ENCODE measurements at regions not wholly inside any gene's neighbourhood (a gene's known extent, or its start where the extent isn't known, plus 50 kb on each side); places are given as distances from the start of the nearest gene placed in this dataset.

DNA sequence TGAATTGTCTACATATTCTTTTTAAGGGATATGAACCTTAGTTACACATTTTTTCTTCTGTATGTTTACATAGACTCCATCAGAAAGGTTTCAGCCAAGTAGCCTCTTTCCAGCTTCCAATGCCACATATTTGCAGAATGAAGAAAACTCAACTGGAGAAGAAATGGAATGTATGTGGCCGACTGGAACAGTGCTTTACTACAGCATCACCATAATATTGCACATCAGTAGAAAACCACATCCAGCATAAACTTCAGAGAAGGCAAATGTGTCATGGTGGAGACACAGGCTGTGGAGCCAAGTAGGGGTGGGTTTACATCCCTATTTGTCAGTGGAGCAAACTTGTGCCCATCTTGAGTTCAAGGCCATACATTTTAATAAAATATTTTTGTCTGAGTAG lies 204.8 kb upstream of the LDB2 start:
- POLR2A ChIA-PET, result no interaction called here
- Histone ChIP-seq H3K79me2 (ENCODE audit: control insufficient read depth, insufficient read depth, low read length) (no peaks in the 10 kb centered on the region), H4K20me1 (replicated peaks; ENCODE audit: control insufficient read depth, extremely low read depth, insufficient read depth, low read length) (no peaks in the 10 kb centered on the region), H3K27me3 (ENCODE audit: control insufficient read depth in 2 of 2, insufficient read depth in 2 of 2, low read length in 2 of 2) (peaks cover 2 to 8% of the 10 kb centered on the region in 2 experiments), H3K9me3 (replicated peaks; ENCODE audit: control insufficient read depth, insufficient read depth, low read length) (no peaks in the 10 kb centered on the region), H2AFZ (ENCODE audit: low read depth, low read length) (no peak overlapping the region), H3K9me1 (replicated peaks; ENCODE audit: control insufficient read depth, extremely low read depth, insufficient read depth, low read length) (no peaks in the 10 kb centered on the region), H3K9ac (replicated peaks; ENCODE audit: extremely low read depth, insufficient read depth, low read length) (no peak overlapping the region), H3K4me1 (ENCODE audit: control insufficient read depth, extremely low read depth, insufficient read depth, low read length) (no peaks in the 10 kb centered on the region), H3K36me3 (ENCODE audit: control insufficient read depth in 2 of 2, extremely low read depth in 1 of 2, insufficient read depth in 2 of 2, low read length in 2 of 2) (no peaks in the 10 kb centered on the region), H3K4me3 (replicated peaks in 1 of 3; ENCODE audit: insufficient read depth in 1 of 3, low read depth in 1 of 3, low read length in 3 of 3) (no peak overlapping the region), H3K4me2 (ENCODE audit: insufficient read depth, low read length) (no peak overlapping the region), H3K27ac (ENCODE audit: insufficient read depth, low read depth, low read length) (no peak overlapping the region)
- no TSS peak for BruUV-seq (replicated peaks)
- no peak for TF ChIP-seq MAX (IDR thresholded peaks at IDR 0.05; ENCODE audit: insufficient read depth, insufficient read length)
- TF ChIP-seq JUN (IDR thresholded peaks at IDR 0.05; ENCODE audit: borderline replicate concordance, insufficient read depth, insufficient read length, low read depth), result no peak
- TF ChIP-seq EZH2 (IDR thresholded peaks at IDR 0.05; ENCODE audit: borderline replicate concordance, low read depth, low read length, severe bottlenecking), result no peak
- TF ChIP-seq, protein P1, sequence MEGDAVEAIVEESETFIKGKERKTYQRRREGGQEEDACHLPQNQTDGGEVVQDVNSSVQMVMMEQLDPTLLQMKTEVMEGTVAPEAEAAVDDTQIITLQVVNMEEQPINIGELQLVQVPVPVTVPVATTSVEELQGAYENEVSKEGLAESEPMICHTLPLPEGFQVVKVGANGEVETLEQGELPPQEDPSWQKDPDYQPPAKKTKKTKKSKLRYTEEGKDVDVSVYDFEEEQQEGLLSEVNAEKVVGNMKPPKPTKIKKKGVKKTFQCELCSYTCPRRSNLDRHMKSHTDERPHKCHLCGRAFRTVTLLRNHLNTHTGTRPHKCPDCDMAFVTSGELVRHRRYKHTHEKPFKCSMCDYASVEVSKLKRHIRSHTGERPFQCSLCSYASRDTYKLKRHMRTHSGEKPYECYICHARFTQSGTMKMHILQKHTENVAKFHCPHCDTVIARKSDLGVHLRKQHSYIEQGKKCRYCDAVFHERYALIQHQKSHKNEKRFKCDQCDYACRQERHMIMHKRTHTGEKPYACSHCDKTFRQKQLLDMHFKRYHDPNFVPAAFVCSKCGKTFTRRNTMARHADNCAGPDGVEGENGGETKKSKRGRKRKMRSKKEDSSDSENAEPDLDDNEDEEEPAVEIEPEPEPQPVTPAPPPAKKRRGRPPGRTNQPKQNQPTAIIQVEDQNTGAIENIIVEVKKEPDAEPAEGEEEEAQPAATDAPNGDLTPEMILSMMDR (IDR thresholded peaks at IDR 0.05; ENCODE audit: extremely low read depth in 1 of 2, insufficient read depth in 1 of 2, low read depth in 1 of 2, low read length in 2 of 2), result no peak
- no peak for TF ChIP-seq GATA2 (IDR thresholded peaks at IDR 0.05; ENCODE audit: insufficient read depth, insufficient read length, low read depth, low read length)
- TF ChIP-seq POLR2AphosphoS5 (IDR thresholded peaks at IDR 0.05; ENCODE audit: insufficient read depth, low read depth, low read length), result no peak
- TF ChIP-seq MYC (IDR thresholded peaks at IDR 0.05; ENCODE audit: low read depth, low read length), result no peak
- TF ChIP-seq FOS (IDR thresholded peaks at IDR 0.05; ENCODE audit: borderline replicate concordance, insufficient read depth, low read length), result no peak
- no peak for TF ChIP-seq POLR2A (IDR thresholded peaks at IDR 0.05; ENCODE audit: low read depth, low read length)
- intact Hi-C loops (cut with micrococcal nuclease) (no loop called here), dilution Hi-C loops (cut with MboI; ENCODE audit: extremely low pct_ligation_motif_present, low sequenced_read_pairs) (no loop called here)
- CTCF ChIA-PET, result no interaction called here
- DNase-seq (ENCODE audit: low read depth, low spot score) (no peak), FAIRE-seq (no peak)
